IPS-20b (cell line): ENCODE measurements at regions not wholly inside any gene's neighbourhood (a gene's known extent, or its start where the extent isn't known, plus 50 kb on each side); places are given as distances from the start of the nearest gene placed in this dataset.
"Not testable (repeated sequence)": the region's sequence is repeated elsewhere in the genome, so short reads cannot be mapped to it uniquely, and the experiment has no call there.

Source experiments
- H3K27ac ChIP-seq: one replicate; pipeline ENCODE4 v1.5.1; 2013; ENCODE audit warnings: low read length
- H3K27me3 ChIP-seq: 2 replicates; pipeline ENCODE4 v1.6.1; 2013; ENCODE audit warnings: mild to moderate bottlenecking, low read length, inconsistent platforms; ENCODE audit not compliant: insufficient read depth
- H3K36me3 ChIP-seq: 2 replicates; pipeline ENCODE4 v1.6.1; 2013; ENCODE audit warnings: low read depth, mild to moderate bottlenecking, inconsistent platforms, low read length, moderate library complexity; ENCODE audit not compliant: insufficient read depth
- H3K4me1 ChIP-seq: 2 replicates; pipeline ENCODE4 v1.6.1; 2013; ENCODE audit warnings: mild to moderate bottlenecking, control low read depth, inconsistent platforms, low read length, moderate library complexity; ENCODE audit not compliant: insufficient read depth
- H3K4me3 ChIP-seq: 2 replicates; pipeline ENCODE4 v1.5.1; 2013; ENCODE audit warnings: mild to moderate bottlenecking, low read length, inconsistent platforms
- H3K9ac ChIP-seq: 2 replicates; pipeline ENCODE4 v1.6.1; 2013; ENCODE audit warnings: low read depth, mild to moderate bottlenecking, inconsistent platforms, low read length, moderate library complexity
- H3K9me3 ChIP-seq: 2 replicates; pipeline ENCODE4 v1.6.1; 2013; ENCODE audit warnings: mild to moderate bottlenecking, low read depth, low read length, inconsistent platforms; ENCODE audit not compliant: insufficient read depth

DNA sequence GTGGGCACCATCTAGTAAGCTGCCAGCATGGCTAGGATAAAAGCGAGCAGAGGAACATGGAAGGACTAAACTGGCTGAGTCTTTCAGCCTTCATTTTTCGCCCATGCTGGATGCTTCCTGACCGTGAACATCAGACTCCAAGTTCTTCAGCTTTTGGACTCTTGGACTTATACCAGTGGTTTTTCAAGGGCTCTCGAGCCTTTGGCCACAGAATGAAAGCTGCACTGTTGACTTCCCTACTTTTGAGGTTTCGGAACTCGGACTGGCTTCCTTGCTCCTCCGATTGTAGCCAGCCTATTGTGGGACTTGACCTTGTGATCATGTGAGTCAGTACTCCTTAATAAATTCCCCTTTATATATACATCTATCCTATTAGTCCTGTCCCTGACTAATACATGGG is 785.1 kb upstream of the SLITRK6 start:
- no peak overlapping the region for H3K27ac ChIP-seq
- H3K36me3 ChIP-seq = no peaks in the 10 kb centered on the region
- no peak overlapping the region for H3K4me3 ChIP-seq
- H3K27me3 ChIP-seq = no peaks in the 10 kb centered on the region
- H3K4me1 ChIP-seq = no peaks in the 10 kb centered on the region
- H3K9ac ChIP-seq = no peak overlapping the region
- no peaks in the 10 kb centered on the region for H3K9me3 ChIP-seq

- no peak overlapping the region for H3K4me3 ChIP-seq
- no peaks in the 10 kb centered on the region for H3K9me3 ChIP-seq
- no peaks in the 10 kb centered on the region for H3K4me1 ChIP-seq
- no peaks in the 10 kb centered on the region for H3K27me3 ChIP-seq
- no peaks in the 10 kb centered on the region for H3K36me3 ChIP-seq
- H3K9ac ChIP-seq = no peak overlapping the region
- no peak overlapping the region for H3K27ac ChIP-seq
Measured at GRCh38 chr13:86585835-86586234, 786.6 kb upstream of the SLITRK6 start.

DNA sequence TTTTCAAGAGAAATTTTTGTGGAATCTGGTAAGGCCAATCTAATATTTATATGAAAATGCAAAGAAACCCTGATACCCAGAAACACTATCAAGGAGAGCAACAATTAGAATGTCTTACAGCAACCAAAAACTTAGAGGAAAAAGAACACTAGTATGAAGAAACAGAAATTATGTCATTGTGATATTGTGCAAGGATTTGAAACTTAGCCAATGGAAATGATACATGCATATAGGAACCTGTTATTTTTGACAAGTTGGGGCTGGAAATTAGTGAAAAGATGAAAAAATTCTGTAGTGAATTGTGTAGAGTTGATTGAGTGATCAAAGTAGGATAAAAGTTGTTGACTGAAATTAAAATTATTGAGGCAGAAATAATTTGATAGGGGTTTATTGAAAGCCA is 792.6 kb upstream of the SLITRK6 start:
- Histone ChIP-seq H3K27ac (no peak overlapping the region), H3K27me3 (no peaks in the 10 kb centered on the region), H3K36me3 (no peaks in the 10 kb centered on the region), H3K4me1 (no peaks in the 10 kb centered on the region), H3K4me3 (no peak overlapping the region), H3K9me3 (no peaks in the 10 kb centered on the region), H3K9ac (no peak overlapping the region)

DNA sequence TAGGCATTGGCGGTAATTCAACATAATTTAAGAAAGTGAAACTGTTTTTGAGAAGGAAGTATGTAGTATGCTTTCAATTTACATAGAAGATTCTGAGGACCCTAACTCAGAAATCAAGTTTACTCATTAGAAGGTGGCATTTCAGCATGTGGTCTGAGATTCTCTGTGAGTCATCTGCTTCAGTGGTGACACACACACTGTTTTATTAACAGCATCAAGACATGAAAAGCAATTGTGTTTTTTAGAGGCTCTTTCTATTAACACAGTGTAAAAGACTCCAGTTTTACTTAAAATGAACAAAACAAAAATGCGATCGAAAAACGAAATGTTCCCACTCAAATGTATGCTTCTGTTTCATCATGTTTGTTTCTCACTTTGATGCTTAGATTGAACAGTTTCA is 802.1 kb upstream of the SLITRK6 start:
- no peaks in the 10 kb centered on the region for H3K36me3 ChIP-seq
- H3K9me3 ChIP-seq = no peaks in the 10 kb centered on the region
- H3K9ac ChIP-seq = no peak overlapping the region
- no peak overlapping the region for H3K27ac ChIP-seq
- no peaks in the 10 kb centered on the region for H3K4me1 ChIP-seq
- no peak overlapping the region for H3K4me3 ChIP-seq
- H3K27me3 ChIP-seq = no peaks in the 10 kb centered on the region

- H3K27me3 ChIP-seq = no peaks in the 10 kb centered on the region
Measured at GRCh38 chr13:86606264-86606663, 807.0 kb upstream of the SLITRK6 start.

GRCh38 chr13:86608701-86609100 is 809.5 kb upstream of the SLITRK6 start:
- Histone ChIP-seq H3K27me3 (no peaks in the 10 kb centered on the region), H3K4me3 (no peak overlapping the region), H3K36me3 (no peaks in the 10 kb centered on the region), H3K27ac (no peak overlapping the region), H3K9ac (no peak overlapping the region), H3K9me3 (no peaks in the 10 kb centered on the region), H3K4me1 (no peaks in the 10 kb centered on the region)

More at GRCh38 chr13:86606264-86606663, 807.0 kb upstream of the SLITRK6 start:
- H3K27ac ChIP-seq = no peak overlapping the region
- no peaks in the 10 kb centered on the region for H3K36me3 ChIP-seq
- H3K4me1 ChIP-seq = no peaks in the 10 kb centered on the region
- no peaks in the 10 kb centered on the region for H3K9me3 ChIP-seq
- H3K4me3 ChIP-seq = no peak overlapping the region
- no peak overlapping the region for H3K9ac ChIP-seq

DNA sequence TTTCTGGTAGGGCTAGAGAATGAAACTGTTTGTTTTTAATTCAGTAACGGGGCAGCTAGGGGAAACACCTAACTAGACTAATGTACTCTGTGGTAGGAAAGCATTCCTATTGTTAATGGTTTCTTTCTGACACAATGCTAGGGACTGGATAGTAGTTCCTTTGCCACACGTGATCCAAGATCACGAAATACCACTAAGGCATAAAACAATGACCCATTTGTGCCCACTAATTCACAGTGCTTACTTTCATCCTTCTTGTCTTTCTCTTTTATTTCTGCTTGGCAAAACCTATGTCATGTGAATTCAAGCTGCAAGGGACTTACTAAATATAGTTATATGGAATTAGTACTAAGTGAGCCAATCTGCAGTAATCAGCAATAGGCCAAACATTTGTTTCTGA is 834.1 kb upstream of the SLITRK6 start:
- Histone ChIP-seq H3K36me3 (no peaks in the 10 kb centered on the region), H3K4me3 (no peak overlapping the region), H3K27me3 (no peaks in the 10 kb centered on the region), H3K9ac (no peak overlapping the region), H3K27ac (no peak overlapping the region), H3K9me3 (no peaks in the 10 kb centered on the region), H3K4me1 (no peaks in the 10 kb centered on the region)

DNA sequence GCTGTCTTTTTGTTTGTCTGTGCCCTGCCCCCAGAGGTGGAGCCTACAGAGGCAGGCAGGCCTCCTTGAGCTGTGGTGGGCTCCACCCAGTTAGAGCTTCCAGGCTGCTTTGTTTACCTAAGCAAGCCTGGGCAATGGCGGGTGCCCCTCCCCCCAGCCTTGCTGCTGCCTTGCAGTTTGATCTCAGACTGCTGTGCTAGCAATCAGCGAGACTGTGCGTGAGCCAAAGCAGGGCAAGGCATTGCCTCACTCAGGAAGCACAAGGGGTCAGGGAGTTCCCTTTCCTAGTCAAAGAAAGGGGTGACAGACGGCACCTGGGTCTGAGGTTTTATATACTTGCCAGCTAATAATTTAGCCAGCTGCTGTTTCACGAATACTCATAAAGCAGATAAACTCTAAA is 852.0 kb upstream of the SLITRK6 start:
- H3K9me3 ChIP-seq, H3K4me1 ChIP-seq, H3K27ac ChIP-seq, H3K27me3 ChIP-seq, H3K4me3 ChIP-seq, H3K36me3 ChIP-seq, H3K9ac ChIP-seq: not testable (repeated sequence)

- Histone ChIP-seq H3K4me1 (no peaks in the 10 kb centered on the region), H3K4me3 (no peak overlapping the region), H3K27ac (no peak overlapping the region), H3K9ac (no peak overlapping the region), H3K27me3 (no peaks in the 10 kb centered on the region), H3K9me3 (no peaks in the 10 kb centered on the region; the same call in 1 of the 2 replicates), H3K36me3 (no peaks in the 10 kb centered on the region)
Measured at GRCh38 chr13:86653009-86653408, 853.8 kb upstream of the SLITRK6 start.

DNA sequence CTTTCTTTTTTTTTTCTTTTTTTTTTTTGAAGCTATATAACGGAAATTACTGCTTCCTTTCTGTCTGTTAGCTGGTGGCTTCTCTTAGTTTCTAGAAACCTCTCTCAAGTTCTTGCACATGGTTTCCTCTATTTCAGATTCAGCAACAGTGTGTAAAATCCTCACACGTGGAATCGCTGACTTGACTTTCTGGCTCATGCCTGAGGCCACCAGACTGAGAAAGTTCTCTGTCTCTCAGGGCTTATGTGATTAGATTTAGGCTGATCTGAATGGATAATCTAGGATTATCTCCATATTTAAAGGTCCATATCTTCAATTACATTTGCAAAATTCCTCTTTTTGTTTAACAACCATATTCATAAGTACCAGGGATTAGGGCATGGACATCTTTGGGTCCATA is 856.3 kb upstream of the SLITRK6 start:
- Histone ChIP-seq H3K9ac (no peak overlapping the region), H3K36me3 (no peaks in the 10 kb centered on the region), H3K27me3 (no peaks in the 10 kb centered on the region), H3K9me3 (no peaks in the 10 kb centered on the region; the same call in 1 of the 2 replicates), H3K4me1 (no peaks in the 10 kb centered on the region), H3K4me3 (no peak overlapping the region), H3K27ac (no peak overlapping the region)

DNA sequence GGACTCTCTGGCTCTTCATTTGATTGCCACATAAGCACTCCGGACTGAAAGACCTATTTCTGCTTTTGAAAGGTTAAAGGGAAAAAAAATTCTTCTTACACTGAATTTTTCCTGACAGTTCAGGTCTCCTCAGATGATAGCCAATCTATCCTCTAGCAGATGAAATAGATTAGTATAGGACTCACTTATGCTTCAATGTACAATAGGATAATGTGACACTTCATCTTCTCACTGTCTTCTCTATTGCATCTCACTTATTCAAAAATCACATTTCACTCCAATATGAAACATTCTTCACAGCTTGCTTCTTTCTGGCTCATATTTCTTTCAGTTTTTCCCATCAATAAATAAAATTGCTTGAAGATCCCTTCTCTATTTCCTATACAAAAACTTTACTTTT is 860.9 kb upstream of the SLITRK6 start:
- Histone ChIP-seq H3K9me3 (no peaks in the 10 kb centered on the region; the same call in 1 of the 2 replicates), H3K36me3 (no peaks in the 10 kb centered on the region), H3K9ac (no peak overlapping the region), H3K4me3 (no peak overlapping the region), H3K27me3 (no peaks in the 10 kb centered on the region), H3K27ac (no peak overlapping the region), H3K4me1 (no peaks in the 10 kb centered on the region)

GRCh38 chr13:86665842-86666241 is 866.6 kb upstream of the SLITRK6 start:
- Histone ChIP-seq H3K27me3 (no peaks in the 10 kb centered on the region), H3K4me3 (no peak overlapping the region), H3K9ac (no peak overlapping the region), H3K4me1 (no peaks in the 10 kb centered on the region), H3K36me3 (no peaks in the 10 kb centered on the region), H3K27ac (no peak overlapping the region), H3K9me3 (no peaks in the 10 kb centered on the region)

GRCh38 chr13:86673931-86674431 is 874.8 kb upstream of the SLITRK6 start:
- H3K4me3 ChIP-seq = no peak overlapping the region
- no peak overlapping the region for H3K9ac ChIP-seq
- no peaks in the 10 kb centered on the region for H3K4me1 ChIP-seq
- no peaks in the 10 kb centered on the region for H3K36me3 ChIP-seq
- H3K27ac ChIP-seq = no peak overlapping the region
- H3K27me3 ChIP-seq = no peaks in the 10 kb centered on the region
- no peaks in the 10 kb centered on the region for H3K9me3 ChIP-seq
